CD4-positive, alpha-beta T cell (primary cell): ENCODE measurements at regions not wholly inside any gene's neighbourhood (a gene's known extent, or its start where the extent isn't known, plus 50 kb on each side); places are given as distances from the start of the nearest gene placed in this dataset.

Source experiments
- ATAC-seq: fragments of 200-7000 bp; cut with Tn5 transposase; one replicate; pipeline ENCODE4 v1.10.0; 2022; ENCODE audit warnings: mild to moderate bottlenecking; ENCODE audit not compliant: poor library complexity
- CTCF ChIA-PET: fragments of 350-600 bp; sonication (Branson Sonifier 250); formaldehyde crosslinking; loops from one replicate; lab custom pipeline; 2021; ENCODE audit warnings: antibody characterized with exemption, inconsistent platforms; lab: Charles Lee
- POLR2A ChIA-PET: fragments of 350-600 bp; sonication (Branson Sonifier 250); formaldehyde crosslinking; loops from one replicate; lab custom pipeline; 2021; ENCODE audit warnings: antibody characterized with exemption, inconsistent platforms; lab: Charles Lee
- DNase-seq, 14 experiments: peaks; one replicate each; pipeline ENCODE4 v3.0.0-alpha.2; 2013 to 2020; ENCODE audit warnings: mixed read lengths in 2 of 14
- H3K27ac ChIP-seq, 2 donors: one replicate each; pipeline versions ENCODE4 v1.5.1 to v1.7.0; 2013; ENCODE audit warnings: low read length in 2 of 2, low read depth in 1 of 2, mild to moderate bottlenecking in 1 of 2
- H3K27me3 ChIP-seq, 2 experiments: 1 replicate in 1 of 2; 2 replicates in 1 of 2; pipeline versions ENCODE4 v1.6.1 to v1.7.0; 2013; ENCODE audit warnings: low read length in 2 of 2, control low read depth in 1 of 2, mild to moderate bottlenecking in 1 of 2, moderate library complexity in 1 of 2; ENCODE audit not compliant: insufficient read depth in 2 of 2, control insufficient read depth in 1 of 2
- H3K36me3 ChIP-seq: one replicate; pipeline ENCODE4 v1.6.1; 2013; ENCODE audit warnings: low read length, control low read depth; ENCODE audit not compliant: insufficient read depth
- H3K4me1 ChIP-seq: one replicate; pipeline ENCODE4 v1.6.1; 2013; ENCODE audit warnings: low read length, control low read depth; ENCODE audit not compliant: insufficient read depth
- H3K4me3 ChIP-seq: one replicate; pipeline ENCODE4 v1.5.1; 2013; ENCODE audit warnings: mild to moderate bottlenecking, low read length, moderate library complexity
- H3K9me3 ChIP-seq, 2 experiments: 1 replicate in 1 of 2; 2 replicates in 1 of 2; pipeline versions ENCODE4 v1.6.1 to v1.7.0; 2013; ENCODE audit warnings: low read length in 2 of 2, mild to moderate bottlenecking in 2 of 2, control low read depth in 1 of 2, moderate library complexity in 1 of 2; ENCODE audit not compliant: control insufficient read depth in 1 of 2, insufficient read depth in 1 of 2
- H3K27ac Mint-ChIP-seq: one replicate; pipeline ENCODE4 v1.8.0; 2020; ENCODE audit warnings: mixed read lengths
- H3K27me3 Mint-ChIP-seq: one replicate; pipeline ENCODE4 v1.8.0; 2021; ENCODE audit warnings: mixed read lengths
- H3K36me3 Mint-ChIP-seq: one replicate; pipeline ENCODE4 v1.8.0; 2021; ENCODE audit warnings: low read depth, mixed read lengths
- H3K4me1 Mint-ChIP-seq: one replicate; pipeline ENCODE4 v1.8.0; 2021; ENCODE audit warnings: low read depth, mixed read lengths
- H3K4me3 Mint-ChIP-seq: one replicate; pipeline ENCODE4 v1.8.0; 2020; ENCODE audit warnings: mild to moderate bottlenecking, mixed read lengths
- H3K9me3 Mint-ChIP-seq: one replicate; pipeline ENCODE4 v1.8.0; 2020; ENCODE audit warnings: mixed read lengths
- CTCF ChIP-seq: fragments of 200-600 bp; IDR thresholded peaks from one replicate; pipeline ENCODE4 v1.8.0; 2022; ENCODE audit warnings: antibody characterized with exemption, mild to moderate bottlenecking
- intact Hi-C, 2 experiments: fragments of 100-400 bp; cut with DNase I in 1 of 2; cut with micrococcal nuclease in 1 of 2; formaldehyde crosslinking; loops; one replicate each; pipeline versions ENCODE4 v1.15.1 to v1.9.0; 2023 to 2025; cut with DNase I, micrococcal nuclease

- DNase-seq (no peak), ATAC-seq (no peak)
- no peak overlapping the region for H3K4me3 Mint-ChIP-seq
- H3K27ac Mint-ChIP-seq = no peak overlapping the region
- Histone ChIP-seq H3K9me3 (no peaks in the 10 kb centered on the region), H3K4me3 (no peak overlapping the region), H3K36me3 (no peaks in the 10 kb centered on the region), H3K27ac (no peak overlapping the region), H3K4me1 (no peaks in the 10 kb centered on the region), H3K27me3 (no peaks in the 10 kb centered on the region)
- H3K27me3 Mint-ChIP-seq = no peaks in the 10 kb centered on the region
- no peaks in the 10 kb centered on the region for H3K36me3 Mint-ChIP-seq
- H3K9me3 Mint-ChIP-seq = no peaks in the 10 kb centered on the region
- H3K4me1 Mint-ChIP-seq = no peaks in the 10 kb centered on the region
- ChIA-PET CTCF (no interaction called here), POLR2A (no interaction called here)
- intact Hi-C loops = no loop called here
- no peak for TF ChIP-seq CTCF
Measured at GRCh38 chr16:72554935-72555334, 383.0 kb upstream of the PMFBP1 start.

- DNase-seq (no peak), ATAC-seq (no peak)
- H3K27me3 ChIP-seq = no peaks in the 10 kb centered on the region
- no peak overlapping the region for H3K4me3 Mint-ChIP-seq
- no peak for TF ChIP-seq CTCF
- H3K4me1 Mint-ChIP-seq = no peaks in the 10 kb centered on the region
- H3K9me3 ChIP-seq = no peaks in the 10 kb centered on the region
- H3K27ac Mint-ChIP-seq = no peak overlapping the region
- intact Hi-C loops = no loop called here
- no peaks in the 10 kb centered on the region for H3K27me3 Mint-ChIP-seq
- H3K27ac ChIP-seq = no peak overlapping the region
- no peak overlapping the region for H3K4me3 ChIP-seq
- no peaks in the 10 kb centered on the region for H3K36me3 Mint-ChIP-seq
- ChIA-PET CTCF (interaction anchor here (1.7 kb wide), 1 partner anchor 10 kb away, joined by 3 read pairs; no protein-coding TSS in a partner anchor), POLR2A (no interaction called here)
- H3K4me1 ChIP-seq = no peaks in the 10 kb centered on the region
- H3K9me3 Mint-ChIP-seq = peaks cover under 1% of the 10 kb centered on the region
- H3K36me3 ChIP-seq = no peaks in the 10 kb centered on the region
Measured at GRCh38 chr16:72552654-72553053, 380.7 kb upstream of the PMFBP1 start.

GRCh38 chr16:72551649-72552048 lies 379.7 kb upstream of the PMFBP1 start:
- H3K27ac ChIP-seq = no peak overlapping the region

More at GRCh38 chr16:72551649-72552048, 379.7 kb upstream of the PMFBP1 start:
- ATAC-seq (no peak), DNase-seq (no peak)
- ChIA-PET POLR2A (no interaction called here), CTCF (no interaction called here)
- Mint-ChIP-seq H3K9me3 (peaks cover 2% of the 10 kb centered on the region), H3K36me3 (no peaks in the 10 kb centered on the region), H3K4me1 (no peaks in the 10 kb centered on the region), H3K4me3 (no peak overlapping the region), H3K27me3 (no peaks in the 10 kb centered on the region), H3K27ac (no peak overlapping the region)
- intact Hi-C loops = no loop called here
- TF ChIP-seq CTCF = no peak
- no peaks in the 10 kb centered on the region for H3K36me3 ChIP-seq
- H3K4me3 ChIP-seq = no peak overlapping the region
- H3K27me3 ChIP-seq = no peaks in the 10 kb centered on the region
- H3K4me1 ChIP-seq = no peaks in the 10 kb centered on the region
- no peaks in the 10 kb centered on the region for H3K9me3 ChIP-seq
